Cardiac muscle cell (in vitro differentiated cells and primary cell): ENCODE measurements at regions not wholly inside any gene's neighbourhood (a gene's known extent, or its start where the extent isn't known, plus 50 kb on each side); places are given as distances from the start of the nearest gene placed in this dataset.

Source experiments
- DNase-seq, 2 donors: peaks; one replicate each; pipeline versions ENCODE4 v3.0.0 to v3.0.0-alpha.2; 2010 to 2017; ENCODE audit warnings: low read depth in 1 of 2, low spot score in 1 of 2
- H3K27ac ChIP-seq: fragments of 200-600 bp; sonication (generic); 2 replicates; pipeline ENCODE4 v1.5.1; 2016
- H3K27me3 ChIP-seq: fragments of 200-600 bp; sonication (generic); 2 replicates; pipeline ENCODE4 v1.6.0; 2016; ENCODE audit warnings: control low read depth
- H3K36me3 ChIP-seq: fragments of 200-600 bp; sonication (generic); 2 replicates; pipeline ENCODE4 v1.5.1; 2016; ENCODE audit warnings: control low read depth
- H3K4me1 ChIP-seq: fragments of 200-600 bp; sonication (generic); 2 replicates; pipeline ENCODE4 v1.8.1; 2017; ENCODE audit warnings: low read depth, mild to moderate bottlenecking, mixed run types
- H3K4me3 ChIP-seq: fragments of 200-600 bp; sonication (generic); 2 replicates; pipeline ENCODE4 v1.5.1; 2016; ENCODE audit warnings: mild to moderate bottlenecking
- H3K9me3 ChIP-seq: fragments of 200-600 bp; sonication (generic); 2 replicates; pipeline ENCODE4 v1.5.1; 2017; ENCODE audit warnings: low read depth, mild to moderate bottlenecking, control low read depth
- CTCF ChIP-seq: IDR thresholded peaks from 2 replicates; pipeline ENCODE4 v1.5.1; 2012; ENCODE audit warnings: low read depth, mild to moderate bottlenecking, low read length

GRCh38 chr6:80460257-80460865 lies 353.9 kb downstream of the BCKDHB start:
- no peaks in the 10 kb centered on the region for H3K9me3 ChIP-seq
- TF ChIP-seq CTCF: no peak
- no peaks in the 10 kb centered on the region for H3K36me3 ChIP-seq
- no peak overlapping the region for H3K4me3 ChIP-seq
- H3K27me3 ChIP-seq: no peaks in the 10 kb centered on the region
- peak in 1 of 2 donors; percentile 15 for DNase-seq
- no peak overlapping the region for H3K27ac ChIP-seq
- no peaks in the 10 kb centered on the region for H3K4me1 ChIP-seq

- Histone ChIP-seq H3K4me3 (no peak overlapping the region), H3K27me3 (no peaks in the 10 kb centered on the region), H3K36me3 (no peaks in the 10 kb centered on the region), H3K4me1 (peaks cover 8% of the 10 kb centered on the region), H3K9me3 (no peaks in the 10 kb centered on the region), H3K27ac (no peak overlapping the region)
- TF ChIP-seq CTCF: no peak
- DNase-seq: peak in 1 of 2 donors; percentile 97
Measured at GRCh38 chr6:80457439-80457933, 351.0 kb downstream of the BCKDHB start.

- Histone ChIP-seq H3K27ac (no peak overlapping the region), H3K9me3 (no peaks in the 10 kb centered on the region), H3K27me3 (no peaks in the 10 kb centered on the region), H3K4me1 (peaks cover 8% of the 10 kb centered on the region), H3K4me3 (no peak overlapping the region), H3K36me3 (no peaks in the 10 kb centered on the region)
- TF ChIP-seq CTCF: no peak
- no peak for DNase-seq
Measured at GRCh38 chr6:80456724-80457438, 350.4 kb downstream of the BCKDHB start.

DNA sequence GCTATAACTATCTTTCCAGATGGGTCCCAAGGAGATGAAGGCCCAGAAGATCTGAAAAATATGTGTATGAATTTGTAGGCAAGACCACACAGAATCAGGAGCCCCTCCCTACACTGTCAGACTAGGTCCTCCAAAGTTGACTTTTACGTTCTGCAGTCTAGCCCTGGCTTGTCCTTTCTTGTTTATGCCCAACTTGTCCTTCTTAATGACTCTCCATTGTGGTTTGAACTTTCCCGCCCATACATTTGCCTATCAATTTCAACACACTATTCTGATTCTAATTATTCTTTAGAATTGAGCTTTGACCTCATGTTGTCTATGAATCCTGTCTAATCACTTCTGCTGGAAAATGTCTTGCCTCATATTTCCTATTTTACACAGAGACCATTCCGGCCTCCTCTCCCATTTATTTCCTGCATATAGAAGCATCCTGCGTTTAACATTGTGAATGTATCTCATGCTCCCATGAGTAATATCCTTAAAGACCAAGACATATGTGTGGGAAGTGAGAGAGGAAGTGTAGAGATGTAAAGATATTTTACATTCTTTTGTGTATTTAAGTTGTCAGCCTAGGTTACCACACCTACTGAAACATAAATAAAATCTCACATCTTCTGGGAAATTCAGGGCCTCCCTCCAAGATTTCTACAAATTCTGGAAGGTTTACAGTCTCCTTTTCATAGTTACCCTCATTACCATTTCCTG lies 348.3 kb downstream of the BCKDHB start:
- Histone ChIP-seq H3K4me1 (peaks cover 8% of the 10 kb centered on the region), H3K27ac (no peak overlapping the region), H3K36me3 (no peaks in the 10 kb centered on the region), H3K4me3 (no peak overlapping the region), H3K27me3 (no peaks in the 10 kb centered on the region), H3K9me3 (no peaks in the 10 kb centered on the region)
- TF ChIP-seq CTCF: no peak
- peak in 1 of 2 donors; percentile 46 for DNase-seq

DNA sequence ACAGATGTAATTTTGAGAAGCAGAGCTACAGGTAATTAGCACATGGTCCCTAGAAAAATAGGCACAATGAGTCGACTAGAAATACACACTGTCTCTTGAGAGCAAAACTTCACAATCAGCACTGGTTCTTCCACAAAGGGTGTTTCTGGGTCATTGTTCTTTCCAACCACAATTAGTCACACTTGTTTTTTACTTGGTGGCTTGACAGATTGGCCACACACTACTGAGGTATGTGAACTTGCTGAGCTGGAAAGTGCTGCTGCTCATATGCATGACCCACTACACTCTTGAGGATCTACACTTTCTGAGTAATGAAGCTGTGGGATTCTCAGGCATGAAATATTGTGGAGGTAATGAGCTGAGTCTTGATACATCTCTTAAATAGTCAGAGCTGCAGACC lies 347.7 kb downstream of the BCKDHB start:
- Histone ChIP-seq H3K27ac (no peak overlapping the region), H3K27me3 (no peaks in the 10 kb centered on the region), H3K4me3 (no peak overlapping the region), H3K36me3 (no peaks in the 10 kb centered on the region), H3K9me3 (no peaks in the 10 kb centered on the region), H3K4me1 (peaks cover 8% of the 10 kb centered on the region)
- TF ChIP-seq CTCF: no peak
- peak in 1 of 2 donors; percentile 84 for DNase-seq
